Colonic mucosa (tissue), 4 donors: ENCODE measurements at regions not wholly inside any gene's neighbourhood (a gene's known extent, or its start where the extent isn't known, plus 50 kb on each side); places are given as distances from the start of the nearest gene placed in this dataset.

Source experiments
- DNase-seq: peaks from one replicate; pipeline ENCODE4 v3.0.0-alpha.2; 2020
- H3K27ac ChIP-seq: fragments of 200-600 bp; one replicate; pipeline ENCODE4 v1.8.0; 2021
- H3K27me3 ChIP-seq: fragments of 200-600 bp; one replicate; pipeline ENCODE4 v1.8.0; 2021
- H3K36me3 ChIP-seq: fragments of 200-600 bp; one replicate; pipeline ENCODE4 v1.8.0; 2021
- H3K4me1 ChIP-seq: fragments of 200-600 bp; one replicate; pipeline ENCODE4 v1.8.0; 2021; ENCODE audit warnings: mild to moderate bottlenecking
- H3K4me3 ChIP-seq: fragments of 200-600 bp; one replicate; pipeline ENCODE4 v1.8.0; 2021
- H3K9ac ChIP-seq, 2 donors: one replicate each; pipeline ENCODE4 v1.7.0; 2013; ENCODE audit warnings: control low read depth in 2 of 2, low read depth in 2 of 2, low read length in 2 of 2
- H3K9me3 ChIP-seq: fragments of 200-600 bp; one replicate; pipeline ENCODE4 v1.8.0; 2021
- CTCF ChIP-seq: fragments of 200-600 bp; IDR thresholded peaks from one replicate; pipeline ENCODE4 v1.8.0; 2022; ENCODE audit warnings: antibody characterized with exemption, mild to moderate bottlenecking
- intact Hi-C: fragments of 100-400 bp; cut with DNase I; formaldehyde crosslinking; loops from one replicate; pipeline ENCODE4 v1.14.1; 2022
- donor health status: healthy.
- donor health status: DM: no; HTN: no; CAD: no.
- donor health status: DM: no; HTN: no; CAD: no.

- Histone ChIP-seq H3K9me3 (no peaks in the 10 kb centered on the region), H3K27me3 (no peaks in the 10 kb centered on the region), H3K4me1 (peaks cover 15% of the 10 kb centered on the region), H3K27ac (peak overlapping the region; percentile 4), H3K9ac (peak overlapping the region; percentile 57 to 72), H3K4me3 (peak overlapping the region; percentile 96), H3K36me3 (no peaks in the 10 kb centered on the region)
- DNase-seq: no peak
- intact Hi-C loops: no loop called here
- TF ChIP-seq CTCF: no peak
Observed at GRCh38 chr17:409308-409847, 56.8 kb upstream of the RPH3AL start.

GRCh38 chr17:404703-405102, 52.1 kb upstream of the RPH3AL start:
- no peak for TF ChIP-seq CTCF
- H3K9me3 ChIP-seq: no peaks in the 10 kb centered on the region
- no peak overlapping the region for H3K27ac ChIP-seq
- H3K4me1 ChIP-seq: no peaks in the 10 kb centered on the region
- H3K36me3 ChIP-seq: no peaks in the 10 kb centered on the region
- no peaks in the 10 kb centered on the region for H3K27me3 ChIP-seq
- intact Hi-C loops: no loop called here
- H3K4me3 ChIP-seq: no peak overlapping the region
- no peak for DNase-seq
- no peak overlapping the region for H3K9ac ChIP-seq
